ENCODE measurements at regions not wholly inside any gene's neighbourhood (a gene's known extent, or its start where the extent isn't known, plus 50 kb on each side); places are given as distances from the start of the nearest gene placed in this dataset.

DNA sequence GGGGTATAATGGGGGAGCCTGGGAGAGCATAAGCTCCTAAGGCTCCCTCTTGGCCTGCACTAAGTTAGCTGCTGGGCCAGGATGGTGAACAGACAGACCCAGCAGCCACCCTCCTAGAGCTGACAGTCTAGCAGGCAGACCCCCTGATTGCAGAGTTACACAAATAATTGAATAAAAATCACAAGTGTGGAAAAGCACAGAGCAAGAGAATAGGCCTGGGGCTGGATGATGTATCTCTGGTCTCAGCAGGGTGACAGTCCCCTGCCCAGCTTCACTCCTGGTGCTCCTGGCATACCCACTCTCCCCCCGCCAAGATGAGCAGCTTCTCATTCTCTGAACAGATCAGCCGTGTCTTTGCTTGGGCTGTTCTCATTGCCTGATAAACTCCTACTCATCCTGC is 86.1 kb upstream of the STX18 start:
- DNase-seq, result no peak
- no peak overlapping the region for H2AK5ac ChIP-seq (ENCODE audit: low read length)
- no peak overlapping the region for H4K91ac ChIP-seq (ENCODE audit: low read depth, low read length)
- no peak overlapping the region for H3K4me3 ChIP-seq (ENCODE audit: low read depth, low read length)
- no peak overlapping the region for H3K27ac ChIP-seq (ENCODE audit: low read depth, low read length)
- no peak overlapping the region for H3K9ac ChIP-seq (ENCODE audit: low read length)
- H3K79me2 ChIP-seq (ENCODE audit: control insufficient read depth, insufficient read depth, low read length, poor library complexity), result no peaks in the 10 kb centered on the region
- H2BK120ac ChIP-seq (ENCODE audit: insufficient read depth, low read length, poor library complexity), result no peak overlapping the region
- H4K12ac ChIP-seq (ENCODE audit: low read depth, low read length), result no peak overlapping the region
- no peak overlapping the region for H3K4me2 ChIP-seq (ENCODE audit: low read length)
- no peak overlapping the region for H3K23ac ChIP-seq (ENCODE audit: low read length)
- WGBS (ENCODE audit: extremely low coverage, insufficient coverage, insufficient read length), result no CpG with 5 or more reads among the region's 2 CpGs
- H3K4ac ChIP-seq (ENCODE audit: low read depth, low read length), result no peak overlapping the region
- H2BK12ac ChIP-seq (ENCODE audit: low read length), result no peak overlapping the region
- H3K9me3 ChIP-seq (ENCODE audit: insufficient read depth, low read depth, low read length), result peaks cover 2% of the 10 kb centered on the region
- H3K14ac ChIP-seq (ENCODE audit: low read length), result no peak overlapping the region
- no peak overlapping the region for H2BK5ac ChIP-seq (ENCODE audit: low read depth, low read length, poor library complexity)
- H3K27me3 ChIP-seq (ENCODE audit: insufficient read depth, low read length), result no peaks in the 10 kb centered on the region
- H3K79me1 ChIP-seq (ENCODE audit: low read length), result no peaks in the 10 kb centered on the region
- H3K4me1 ChIP-seq (ENCODE audit: control insufficient read depth in 1 of 2, insufficient read depth in 2 of 2, low read length in 2 of 2), result peaks cover 7% of the 10 kb centered on the region in 2 experiments
- no peak overlapping the region for H4K8ac ChIP-seq (ENCODE audit: low read depth, low read length)
- no peaks in the 10 kb centered on the region for H3K36me3 ChIP-seq (ENCODE audit: control insufficient read depth in 1 of 2, insufficient read depth in 2 of 2, low read length in 2 of 2)
- H3K18ac ChIP-seq (ENCODE audit: low read length), result no peak overlapping the region
- H2AFZ ChIP-seq (ENCODE audit: insufficient read depth, low read length, poor library complexity), result no peak overlapping the region

GRCh38 chr4:4627111-4627510 is 85.3 kb upstream of the STX18 start:
- no CpG with 5 or more reads among the region's 4 CpGs for WGBS (ENCODE audit: extremely low coverage, insufficient coverage, insufficient read length)
- Histone ChIP-seq H3K4me3 (ENCODE audit: low read depth, low read length) (no peak overlapping the region), H3K36me3 (ENCODE audit: control insufficient read depth in 1 of 2, insufficient read depth in 2 of 2, low read length in 2 of 2) (no peaks in the 10 kb centered on the region), H3K18ac (ENCODE audit: low read length) (no peak overlapping the region), H3K27me3 (ENCODE audit: insufficient read depth, low read length) (no peaks in the 10 kb centered on the region), H2BK120ac (ENCODE audit: insufficient read depth, low read length, poor library complexity) (no peak overlapping the region), H3K79me1 (ENCODE audit: low read length) (no peaks in the 10 kb centered on the region), H4K8ac (ENCODE audit: low read depth, low read length) (no peak overlapping the region), H3K23ac (ENCODE audit: low read length) (no peak overlapping the region), H3K9ac (ENCODE audit: low read length) (no peak overlapping the region), H4K12ac (ENCODE audit: low read depth, low read length) (no peak overlapping the region), H3K79me2 (ENCODE audit: control insufficient read depth, insufficient read depth, low read length, poor library complexity) (no peaks in the 10 kb centered on the region), H3K4me2 (ENCODE audit: low read length) (no peak overlapping the region), H2BK5ac (ENCODE audit: low read depth, low read length, poor library complexity) (no peak overlapping the region), H4K91ac (ENCODE audit: low read depth, low read length) (no peak overlapping the region), H3K9me3 (ENCODE audit: insufficient read depth, low read depth, low read length) (peaks cover 2% of the 10 kb centered on the region), H3K27ac (ENCODE audit: low read depth, low read length) (no peak overlapping the region), H3K4me1 (ENCODE audit: control insufficient read depth in 1 of 2, insufficient read depth in 2 of 2, low read length in 2 of 2) (peaks cover 7% of the 10 kb centered on the region in 2 experiments), H2AFZ (ENCODE audit: insufficient read depth, low read length, poor library complexity) (no peak overlapping the region), H3K14ac (ENCODE audit: low read length) (no peak overlapping the region), H2BK12ac (ENCODE audit: low read length) (no peak overlapping the region), H3K4ac (ENCODE audit: low read depth, low read length) (no peak overlapping the region), H2AK5ac (ENCODE audit: low read length) (no peak overlapping the region)
- no peak for DNase-seq

DNA sequence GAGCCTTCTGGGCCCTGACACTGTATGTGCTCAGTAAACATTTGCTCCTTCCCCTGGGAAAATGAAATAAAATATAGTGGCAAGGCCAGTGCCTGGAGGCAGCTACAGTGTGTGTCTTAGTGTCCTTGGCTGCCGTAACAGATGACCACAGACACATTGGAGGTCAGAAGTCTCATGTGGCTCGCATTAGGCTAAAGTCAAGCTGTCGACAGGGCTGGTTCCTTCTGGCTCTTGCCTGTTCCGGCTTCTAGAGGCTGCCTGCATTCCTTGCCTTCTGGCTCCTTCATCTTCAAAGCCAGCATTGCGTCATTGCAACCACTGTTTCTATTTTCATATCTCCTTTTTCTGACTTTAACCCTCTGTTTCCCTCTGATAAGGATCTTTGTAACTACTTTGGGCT is 83.6 kb upstream of the STX18 start:
- H2AFZ ChIP-seq (ENCODE audit: insufficient read depth, low read length, poor library complexity), result no peak overlapping the region
- peaks cover 7% of the 10 kb centered on the region in 2 experiments for H3K4me1 ChIP-seq (ENCODE audit: control insufficient read depth in 1 of 2, insufficient read depth in 2 of 2, low read length in 2 of 2)
- no peak overlapping the region for H3K9ac ChIP-seq (ENCODE audit: low read length)
- no peak overlapping the region for H4K8ac ChIP-seq (ENCODE audit: low read depth, low read length)
- no peak overlapping the region for H2BK120ac ChIP-seq (ENCODE audit: insufficient read depth, low read length, poor library complexity)
- H4K91ac ChIP-seq (ENCODE audit: low read depth, low read length), result no peak overlapping the region
- H3K23ac ChIP-seq (ENCODE audit: low read length), result no peak overlapping the region
- H3K4me2 ChIP-seq (ENCODE audit: low read length), result no peak overlapping the region
- H3K27ac ChIP-seq (ENCODE audit: low read depth, low read length), result no peak overlapping the region
- H3K4ac ChIP-seq (ENCODE audit: low read depth, low read length), result no peak overlapping the region
- H3K14ac ChIP-seq (ENCODE audit: low read length), result no peak overlapping the region
- H2BK12ac ChIP-seq (ENCODE audit: low read length), result no peak overlapping the region
- no peak overlapping the region for H3K18ac ChIP-seq (ENCODE audit: low read length)
- H2BK5ac ChIP-seq (ENCODE audit: low read depth, low read length, poor library complexity), result no peak overlapping the region
- no peaks in the 10 kb centered on the region for H3K36me3 ChIP-seq (ENCODE audit: control insufficient read depth in 1 of 2, insufficient read depth in 2 of 2, low read length in 2 of 2)
- H3K4me3 ChIP-seq (ENCODE audit: low read depth, low read length), result no peak overlapping the region
- no peak overlapping the region for H2AK5ac ChIP-seq (ENCODE audit: low read length)
- no peaks in the 10 kb centered on the region for H3K27me3 ChIP-seq (ENCODE audit: insufficient read depth, low read length)
- whole genome bisulfite sequencing (ENCODE audit: extremely low coverage, insufficient coverage, insufficient read length), result no CpG with 5 or more reads among the region's 5 CpGs
- no peaks in the 10 kb centered on the region for H3K79me2 ChIP-seq (ENCODE audit: control insufficient read depth, insufficient read depth, low read length, poor library complexity)
- no peaks in the 10 kb centered on the region for H3K79me1 ChIP-seq (ENCODE audit: low read length)
- no peak overlapping the region for H4K12ac ChIP-seq (ENCODE audit: low read depth, low read length)
- DNase-seq, result peak in 1 of 2 donors; percentile 31
- H3K9me3 ChIP-seq (ENCODE audit: insufficient read depth, low read depth, low read length), result peaks cover 2% of the 10 kb centered on the region

DNA sequence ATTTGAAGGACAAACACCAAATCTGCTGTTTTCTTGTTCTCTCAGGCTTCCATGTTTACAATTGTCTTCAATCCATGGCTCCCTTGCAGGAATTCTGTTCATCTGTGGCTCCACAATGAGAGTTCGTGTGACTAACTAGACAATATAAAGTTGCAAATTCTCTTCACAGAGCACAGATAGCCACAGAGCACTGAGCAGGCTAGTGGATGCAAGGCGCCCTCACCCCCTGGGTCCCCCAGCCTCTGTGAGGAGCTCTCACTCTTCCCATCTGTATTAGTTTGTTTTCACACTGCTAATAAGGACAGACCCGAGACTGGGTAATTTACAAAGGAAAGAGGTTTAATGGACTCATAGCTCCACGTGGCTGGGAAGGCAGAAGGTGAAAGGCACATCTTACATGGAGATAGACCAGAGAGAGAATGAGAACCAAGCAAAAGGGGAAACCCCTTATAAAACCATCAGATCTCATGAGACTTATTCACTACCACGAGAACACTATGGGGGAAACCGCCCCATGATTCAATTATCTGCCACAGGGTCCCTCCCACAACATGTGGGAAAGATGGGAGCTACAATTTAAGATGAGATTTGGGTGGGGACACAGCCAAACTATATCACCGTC is 82.5 kb upstream of the STX18 start:
- Histone ChIP-seq H4K91ac (ENCODE audit: low read depth, low read length) (no peak overlapping the region), H2BK12ac (ENCODE audit: low read length) (no peak overlapping the region), H2BK120ac (ENCODE audit: insufficient read depth, low read length, poor library complexity) (no peak overlapping the region), H3K4me1 (ENCODE audit: control insufficient read depth in 1 of 2, insufficient read depth in 2 of 2, low read length in 2 of 2) (peaks cover 7% of the 10 kb centered on the region in 2 experiments), H3K23ac (ENCODE audit: low read length) (no peak overlapping the region), H3K4ac (ENCODE audit: low read depth, low read length) (no peak overlapping the region), H3K4me2 (ENCODE audit: low read length) (no peak overlapping the region), H3K9ac (ENCODE audit: low read length) (no peak overlapping the region), H2AFZ (ENCODE audit: insufficient read depth, low read length, poor library complexity) (no peak overlapping the region), H3K27me3 (ENCODE audit: insufficient read depth, low read length) (no peaks in the 10 kb centered on the region), H3K18ac (ENCODE audit: low read length) (no peak overlapping the region), H2AK5ac (ENCODE audit: low read length) (no peak overlapping the region), H3K9me3 (ENCODE audit: insufficient read depth, low read depth, low read length) (peaks cover 2% of the 10 kb centered on the region), H3K36me3 (ENCODE audit: control insufficient read depth in 1 of 2, insufficient read depth in 2 of 2, low read length in 2 of 2) (no peaks in the 10 kb centered on the region), H4K8ac (ENCODE audit: low read depth, low read length) (no peak overlapping the region), H3K4me3 (ENCODE audit: low read depth, low read length) (no peak overlapping the region), H3K14ac (ENCODE audit: low read length) (no peak overlapping the region), H2BK5ac (ENCODE audit: low read depth, low read length, poor library complexity) (no peak overlapping the region), H3K27ac (ENCODE audit: low read depth, low read length) (no peak overlapping the region), H4K12ac (ENCODE audit: low read depth, low read length) (no peak overlapping the region), H3K79me1 (ENCODE audit: low read length) (no peaks in the 10 kb centered on the region), H3K79me2 (ENCODE audit: control insufficient read depth, insufficient read depth, low read length, poor library complexity) (no peaks in the 10 kb centered on the region)
- no CpG with 5 or more reads among the region's 7 CpGs for WGBS (ENCODE audit: extremely low coverage, insufficient coverage, insufficient read length)
- DNase-seq, result no peak

All from trophoblast cell (in vitro differentiated cells and primary cell).